NCI-H2227 (cell line): ENCODE measurements at regions not wholly inside any gene's neighbourhood (a gene's known extent, or its start where the extent isn't known, plus 50 kb on each side); places are given as distances from the start of the nearest gene placed in this dataset.
"Not testable (repeated sequence)": the region's sequence is repeated elsewhere in the genome, so short reads cannot be mapped to it uniquely, and the experiment has no call there.

Experiments
- DNase-seq: peaks from one replicate; lab custom pipeline; 2025; ENCODE audit not compliant: unreplicated experiment; lab: John Stamatoyannopoulos, UW

DNA sequence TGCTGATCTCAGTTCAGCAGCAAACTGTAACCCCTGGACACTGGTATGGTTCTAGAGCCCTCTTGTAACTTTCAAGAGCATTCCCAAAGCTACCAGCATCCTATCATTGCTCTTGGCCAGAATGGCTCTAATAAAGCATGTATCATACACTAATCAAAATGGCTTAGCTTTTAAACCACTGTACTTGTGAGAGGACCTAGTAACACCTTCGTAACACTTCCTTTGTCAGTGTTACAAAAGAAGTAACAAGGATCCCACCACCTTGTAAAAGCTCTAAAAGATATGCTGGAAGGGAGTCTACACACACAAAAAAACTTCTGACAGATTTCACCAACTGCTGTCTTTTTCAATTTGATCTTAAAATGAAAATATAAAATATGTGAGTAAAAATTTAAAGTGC lies 144.7 kb downstream of the ALOX5 start:
- no peak for DNase-seq

DNA sequence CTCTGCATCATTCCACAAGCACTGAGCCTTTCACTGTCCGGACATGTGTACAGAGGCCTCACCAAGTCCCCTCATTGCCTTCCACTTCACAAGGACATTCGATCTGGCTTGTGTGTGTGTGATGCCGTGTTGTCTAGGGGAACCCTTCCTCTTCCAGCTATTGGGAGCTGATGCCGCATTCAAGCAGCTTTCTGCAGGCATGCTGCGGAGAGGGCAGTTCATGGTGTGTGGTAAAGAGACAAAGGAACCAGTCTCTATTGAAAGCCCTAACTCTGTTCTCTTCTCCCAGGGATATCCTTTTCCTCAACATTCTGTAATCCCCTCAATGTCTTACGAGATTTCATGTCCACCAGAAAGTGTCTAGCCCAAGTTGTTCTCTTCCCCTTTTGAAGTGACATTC lies 141.6 kb downstream of the ALOX5 start:
- no peak for DNase-seq

DNA sequence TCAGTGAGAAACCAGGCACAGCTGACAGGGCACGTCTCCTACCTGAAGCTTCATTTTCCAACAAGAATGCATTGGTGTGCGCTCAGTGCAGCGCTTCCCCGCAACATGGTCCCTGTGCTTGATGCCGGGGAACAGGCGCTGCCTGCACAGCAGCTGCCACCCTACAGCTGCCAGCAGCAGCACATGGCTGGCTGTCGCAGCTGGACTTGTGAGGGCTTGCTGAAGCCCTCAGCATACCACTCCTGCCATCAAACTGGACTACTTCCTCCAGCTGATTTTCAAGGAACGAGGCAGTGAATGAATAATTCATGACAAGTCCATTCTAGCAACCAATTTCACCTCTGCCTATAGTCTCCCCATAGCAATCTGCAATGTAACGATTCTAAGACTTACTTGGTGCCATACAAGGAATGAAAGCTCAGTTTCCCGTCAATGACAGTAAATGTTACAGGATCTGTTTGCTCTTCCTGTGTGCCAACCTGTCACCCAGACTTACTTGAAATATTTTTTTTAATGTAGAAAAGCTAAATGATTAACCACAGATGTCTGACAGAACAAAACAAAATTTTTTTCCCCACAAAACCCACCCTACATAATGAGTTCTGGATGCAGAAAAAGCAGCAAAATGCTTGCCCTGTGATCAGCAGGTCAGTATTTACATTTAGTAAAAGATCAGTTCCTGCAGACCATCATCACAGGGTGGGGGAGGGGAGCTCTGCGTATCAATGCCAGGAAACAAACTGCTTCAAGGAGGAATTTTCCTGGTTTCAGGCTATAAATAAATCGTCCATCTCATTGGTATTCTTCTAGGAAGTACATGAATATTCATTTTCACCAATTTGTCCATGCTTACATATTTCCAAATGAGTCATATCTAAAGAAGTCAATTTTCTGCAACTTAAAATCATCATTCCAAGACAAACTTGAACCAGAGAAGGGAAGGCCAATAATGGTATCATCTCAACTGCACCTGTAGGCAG lies 140.6 kb downstream of the ALOX5 start:
- no peak for DNase-seq

DNA sequence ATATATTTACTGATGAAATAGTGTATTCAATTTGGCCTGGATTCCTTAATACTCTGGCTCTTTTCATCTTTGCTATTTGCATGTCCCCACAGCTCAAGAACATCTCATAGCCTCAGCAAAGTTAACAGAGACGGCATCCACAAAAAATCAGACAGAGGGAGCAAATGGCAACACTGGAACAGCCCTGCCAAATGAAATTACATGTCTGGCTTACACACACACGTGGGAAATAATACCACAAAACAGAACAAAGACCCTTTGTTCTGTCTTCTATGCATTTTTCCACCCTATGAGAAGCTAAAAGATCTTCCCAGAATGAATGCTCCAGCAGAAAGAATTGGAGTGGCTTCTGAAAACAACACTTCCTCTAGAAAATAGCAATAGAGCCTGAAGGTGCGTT lies 139.5 kb downstream of the ALOX5 start:
- DNase-seq: no peak

DNA sequence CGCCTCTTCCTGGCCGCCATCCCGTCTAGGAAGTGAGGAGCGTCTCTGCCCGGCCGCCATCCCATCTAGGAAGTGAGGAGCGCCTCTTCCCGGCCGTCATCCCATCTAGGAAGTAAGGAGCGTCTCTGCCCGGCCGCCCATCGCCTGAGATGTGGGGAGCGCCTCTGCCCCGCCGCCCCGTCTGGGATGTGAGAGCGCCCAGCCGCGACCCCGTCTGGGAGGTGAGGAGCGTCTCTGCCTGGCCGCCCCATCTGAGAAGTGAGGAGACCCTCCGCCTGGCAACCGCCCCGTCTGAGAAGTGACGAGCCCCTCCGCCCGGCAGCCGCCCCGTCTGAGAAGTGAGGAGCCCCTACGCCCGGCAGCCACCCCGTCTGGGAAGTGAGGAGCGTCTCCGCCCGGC lies 137.9 kb downstream of the ALOX5 start:
- not testable (repeated sequence) for DNase-seq

DNA sequence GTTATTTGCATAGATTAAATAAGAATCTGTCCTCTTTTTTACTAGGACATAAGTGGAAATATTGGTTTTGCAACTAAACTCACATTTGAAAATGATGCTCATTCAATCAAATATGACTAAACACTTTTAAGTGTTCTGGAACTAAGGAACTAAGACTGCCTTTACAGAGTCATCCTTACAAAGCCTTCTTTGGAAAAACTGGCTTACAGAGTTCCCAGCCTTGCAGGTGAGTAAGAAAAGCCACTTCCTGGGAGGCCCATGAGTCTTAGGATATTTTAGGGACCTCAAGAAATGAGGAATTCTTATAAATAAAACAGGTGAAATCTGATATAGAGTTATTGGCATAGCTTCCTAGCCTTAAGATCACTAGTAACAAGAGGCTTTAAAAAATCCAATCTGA lies 135.5 kb downstream of the ALOX5 start:
- no peak for DNase-seq

DNA sequence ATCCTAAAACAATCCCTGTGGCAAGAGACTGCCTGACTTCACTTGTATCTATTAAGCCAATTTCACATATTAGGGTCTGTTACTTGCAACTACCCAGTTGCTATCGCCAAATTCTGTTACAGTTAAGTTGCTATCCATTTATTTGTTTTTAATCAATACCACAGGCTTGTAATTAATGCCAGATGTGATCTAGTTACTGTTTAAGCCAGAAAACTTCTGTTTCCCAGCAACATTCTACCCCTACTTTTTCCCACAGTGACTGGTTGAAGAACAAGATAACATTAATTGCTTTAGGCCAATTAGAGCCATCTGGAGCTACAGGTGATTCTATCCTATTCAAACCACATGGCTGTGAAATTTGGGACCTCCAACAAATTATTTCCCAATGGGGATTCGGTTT lies 131.3 kb downstream of the ALOX5 start:
- no peak for DNase-seq

DNA sequence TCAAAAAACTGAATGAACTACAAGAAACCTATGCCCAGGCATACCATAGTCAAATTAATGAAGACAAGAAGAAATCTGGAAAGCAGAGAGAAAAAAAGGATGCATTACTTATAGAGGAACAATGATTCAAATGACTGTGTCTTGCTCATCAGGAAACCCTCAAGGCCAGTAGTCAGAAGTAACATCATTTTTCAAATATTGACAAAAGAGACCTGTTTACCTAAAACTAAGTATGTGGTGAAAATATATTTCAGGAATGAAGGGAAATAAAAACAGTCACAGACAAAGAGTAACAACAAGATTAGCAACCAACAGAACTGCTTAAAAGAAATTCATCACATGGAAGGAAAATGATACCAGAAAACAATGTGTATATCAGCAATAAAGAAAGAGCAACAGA lies 128.4 kb downstream of the ALOX5 start:
- no peak for DNase-seq

DNA sequence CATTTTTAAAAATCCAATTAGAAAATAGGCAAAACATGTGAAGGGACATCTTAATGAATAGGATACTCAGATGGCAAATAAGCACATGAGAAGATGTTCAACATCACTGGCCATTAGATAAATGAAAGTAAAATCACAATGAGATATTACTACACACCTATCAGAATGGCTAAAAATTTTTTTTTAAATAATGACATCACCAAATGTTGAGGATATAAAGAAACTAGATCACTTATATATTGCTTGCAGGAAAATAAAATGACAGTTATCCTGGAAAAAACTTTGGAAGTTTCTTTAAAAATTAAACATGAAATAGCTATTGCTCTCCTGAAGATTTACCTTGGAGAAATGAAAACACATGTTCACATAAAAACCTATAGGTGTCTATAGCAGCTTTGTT lies 127.8 kb downstream of the ALOX5 start:
- DNase-seq: no peak

DNA sequence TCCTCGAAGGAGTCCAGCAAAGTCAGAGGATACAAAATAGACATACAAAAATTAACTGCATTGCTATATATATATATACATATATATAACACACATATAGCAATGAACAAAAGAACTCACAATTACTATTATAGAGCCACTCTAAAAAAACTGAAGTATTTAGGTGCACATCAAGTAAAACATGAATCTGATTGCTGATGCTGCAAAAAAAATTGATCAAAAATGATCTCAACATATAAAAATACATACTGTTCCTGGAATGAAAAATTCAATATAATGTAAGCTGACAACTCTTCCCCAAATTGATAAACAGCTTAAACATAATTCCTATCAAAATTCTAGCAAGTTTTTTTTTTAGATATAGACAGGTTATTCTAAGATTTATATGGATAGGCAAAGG lies 126.8 kb downstream of the ALOX5 start:
- DNase-seq: no peak

DNA sequence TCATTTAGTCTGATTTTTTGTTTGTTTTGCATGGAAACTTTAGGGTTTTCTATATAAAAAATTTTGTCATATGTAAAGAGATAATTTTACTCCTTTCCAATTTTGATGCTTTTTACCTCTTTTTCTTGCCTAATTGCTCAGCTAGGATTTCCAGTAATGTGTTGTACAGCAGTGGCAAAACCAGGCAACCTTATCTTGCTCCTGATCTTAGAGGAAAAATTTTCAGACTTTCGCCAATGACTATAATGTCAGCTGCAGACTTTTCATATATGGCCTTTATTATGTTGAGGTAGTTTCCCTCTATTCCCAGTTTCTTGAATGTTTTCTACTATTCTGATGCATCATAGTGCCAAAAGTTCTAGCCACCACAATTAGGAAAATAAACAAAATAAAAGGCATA lies 126.3 kb downstream of the ALOX5 start:
- DNase-seq: no peak

DNA sequence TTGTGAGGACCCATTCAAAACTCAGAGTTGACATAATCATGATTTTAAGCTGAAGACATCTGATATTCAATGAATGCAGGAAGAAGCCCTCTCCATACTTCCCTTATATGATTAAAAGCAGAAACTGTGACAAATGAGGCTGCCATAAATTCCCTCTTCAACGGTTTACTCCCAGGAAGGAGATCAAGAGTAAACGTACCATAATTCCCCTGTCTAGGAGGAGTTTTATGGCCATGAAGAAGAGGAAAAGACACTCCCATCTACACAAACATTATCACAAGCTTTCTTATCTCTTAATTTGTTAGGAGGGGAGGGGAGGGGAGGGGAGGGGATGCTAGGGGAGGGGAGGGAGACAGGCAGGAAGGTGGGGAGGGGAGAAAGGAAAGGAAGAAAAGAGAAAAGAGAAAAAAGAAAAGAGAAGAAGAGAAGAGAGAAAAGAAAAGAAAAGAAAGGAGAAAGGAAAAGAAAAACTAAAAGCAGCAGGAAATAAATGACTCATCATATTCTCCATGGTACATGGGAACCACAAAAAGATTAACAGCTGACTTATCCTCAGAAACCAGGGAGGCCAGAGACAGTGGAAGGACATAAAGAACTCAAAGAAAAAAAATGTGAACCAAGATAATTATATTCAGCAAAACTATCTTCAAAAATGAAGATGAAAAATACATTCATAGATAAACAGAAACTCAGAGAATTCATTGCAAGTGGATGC lies 121.6 kb downstream of the ALOX5 start:
- DNase-seq: no peak
